CD4-positive, alpha-beta T cell treated with Interleukin-10 for 1 hour (primary cell): ENCODE measurements at regions not wholly inside any gene's neighbourhood (a gene's known extent, or its start where the extent isn't known, plus 50 kb on each side); places are given as distances from the start of the nearest gene placed in this dataset.

Source experiments
- DNase-seq: peaks from one replicate; pipeline ENCODE4 v3.0.0-alpha.2; 2020

DNA sequence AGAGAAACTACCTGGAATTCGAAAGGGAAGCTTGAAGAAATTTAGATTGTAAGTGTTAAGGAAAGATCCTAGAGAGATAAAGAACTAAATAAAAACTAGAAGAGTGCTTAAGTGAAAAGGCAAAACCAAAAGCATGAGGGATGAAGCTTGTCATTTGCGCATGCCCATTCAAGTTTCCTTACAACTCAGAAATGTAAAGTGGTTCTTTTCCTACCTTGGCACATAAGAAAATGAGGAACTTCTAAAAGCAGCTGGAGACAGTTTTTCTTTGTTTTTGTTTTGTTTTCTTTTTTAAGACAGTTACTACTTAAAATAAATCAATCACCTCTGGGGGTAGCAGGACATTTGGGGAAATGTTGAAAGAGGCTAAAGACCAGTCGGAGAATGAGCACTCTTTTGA lies 1304.4 kb upstream of the PCDH7 start:
- no peak for DNase-seq

DNA sequence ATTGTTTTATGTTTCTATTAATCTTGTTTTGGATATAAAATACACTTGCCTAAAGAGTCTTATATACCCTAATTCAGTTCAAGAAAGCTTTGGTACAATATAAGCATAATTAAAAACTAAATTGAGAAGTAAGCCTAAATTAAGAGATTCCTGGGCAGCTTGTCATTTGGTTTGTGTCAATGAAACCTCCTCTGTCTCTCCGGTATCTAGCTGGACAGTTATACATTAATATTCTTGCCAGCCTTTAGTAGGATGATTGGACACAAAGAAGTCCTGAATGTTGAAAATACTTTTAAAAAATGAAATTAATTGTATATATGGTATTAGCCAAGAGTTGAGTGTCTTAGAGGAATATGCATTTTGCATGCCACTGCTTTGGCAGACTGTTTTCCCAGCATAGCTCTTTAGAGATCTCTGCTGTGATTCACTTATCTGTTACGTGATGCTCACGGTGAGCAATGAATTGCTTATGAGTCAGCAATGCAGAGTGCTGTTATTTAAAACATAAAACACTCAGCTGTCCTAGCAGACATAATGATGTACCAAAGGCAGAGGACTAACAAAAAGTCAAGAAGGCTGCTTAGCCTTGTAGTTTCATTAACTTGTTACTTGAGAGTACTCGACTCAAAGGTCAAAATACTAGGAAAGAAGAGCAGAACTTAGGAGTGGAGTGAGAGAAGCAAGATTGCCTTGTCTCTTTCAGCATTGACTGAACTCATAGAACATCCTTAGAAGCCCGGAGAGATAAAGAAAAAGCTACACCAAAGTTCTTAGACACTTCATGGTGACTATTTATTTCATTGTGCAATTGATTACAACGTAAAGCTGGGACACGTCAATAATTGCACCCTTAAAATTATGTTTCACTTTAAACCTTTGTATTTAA lies 1296.1 kb upstream of the PCDH7 start:
- no peak for DNase-seq

DNA sequence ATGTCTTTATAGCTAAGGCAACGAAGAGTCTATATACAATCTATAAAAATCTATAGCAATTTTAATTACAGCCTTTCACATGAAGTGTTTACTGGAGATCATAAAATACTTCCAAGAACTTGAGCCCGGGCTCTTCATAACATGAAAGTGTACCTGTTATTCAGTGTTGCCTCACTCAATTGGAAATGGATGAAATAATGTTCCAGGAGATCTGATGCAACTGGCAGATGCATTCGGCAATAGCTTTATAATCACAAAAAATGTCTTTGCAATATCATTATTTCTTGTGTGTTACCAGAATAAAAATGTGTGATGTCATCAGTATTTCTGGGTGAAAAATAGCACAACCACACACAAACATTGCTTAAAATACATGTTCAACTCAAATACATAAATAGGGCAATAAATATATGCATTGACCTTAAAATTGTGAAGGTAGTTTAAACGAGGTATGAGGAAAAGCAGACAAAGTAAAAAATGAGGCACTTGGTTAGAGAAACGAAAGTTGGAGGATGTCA lies 1266.8 kb upstream of the PCDH7 start:
- DNase-seq: no peak

DNA sequence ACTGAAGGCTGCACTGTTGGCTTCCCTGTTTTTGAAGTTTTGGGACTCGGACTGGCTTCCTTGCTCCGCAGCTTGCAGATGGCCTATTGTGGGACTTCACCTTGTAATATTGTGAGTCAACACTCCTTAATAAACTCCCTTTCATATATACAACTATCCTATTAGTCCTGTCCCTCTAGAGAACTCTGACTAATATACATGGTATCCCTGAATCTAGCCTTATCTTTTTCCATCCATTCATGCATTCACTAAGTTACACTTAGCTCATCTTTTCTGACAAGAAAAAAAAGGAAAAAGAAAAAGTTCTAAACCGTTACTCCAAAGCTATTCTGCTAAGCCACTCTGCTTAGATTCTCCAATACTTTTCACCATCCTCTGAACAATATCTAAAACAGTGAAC lies 1260.2 kb upstream of the PCDH7 start:
- no peak for DNase-seq

DNA sequence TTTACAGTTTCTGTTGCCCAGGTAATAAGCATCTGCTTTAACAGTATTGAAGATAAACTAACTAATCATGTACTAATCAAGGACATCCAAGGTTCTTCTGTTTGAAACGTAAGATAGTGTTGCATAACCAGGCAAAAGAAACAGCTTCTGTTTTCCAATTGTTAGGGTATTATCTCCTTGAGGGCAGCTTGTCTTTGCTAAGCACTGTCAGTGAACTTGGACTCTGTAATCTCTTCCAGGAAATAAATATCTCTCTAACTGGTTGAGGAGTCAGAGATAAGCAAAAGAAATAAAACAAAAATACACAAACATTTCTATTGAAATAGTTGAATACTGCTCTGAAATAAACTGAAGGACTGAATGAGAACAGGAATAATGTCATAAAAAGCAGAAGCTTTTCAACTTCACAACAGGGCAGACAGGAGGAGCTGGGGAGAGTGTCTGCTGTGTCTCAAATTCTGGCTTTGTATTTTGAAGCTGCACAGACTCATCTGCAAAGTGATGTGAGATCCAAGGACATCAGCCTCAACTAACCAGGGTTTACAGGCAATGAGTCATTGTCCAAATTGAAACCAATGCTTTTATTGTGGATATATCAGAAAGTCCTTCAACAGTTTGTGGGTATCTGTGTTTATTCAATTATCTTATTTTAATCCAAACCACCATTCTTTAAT lies 1253.0 kb upstream of the PCDH7 start:
- DNase-seq: no peak
